H9 (cell line): ENCODE measurements at regions not wholly inside any gene's neighbourhood (a gene's known extent, or its start where the extent isn't known, plus 50 kb on each side); places are given as distances from the start of the nearest gene placed in this dataset.

Source experiments
- DNase-seq: peaks from one replicate; pipeline ENCODE4 v3.0.0-alpha.2; 2017
- H2AFZ ChIP-seq: one replicate; pipeline ENCODE4 v1.6.1; 2013; ENCODE audit warnings: mild to moderate bottlenecking, low read length, control low read depth, moderate library complexity
- H2AK5ac ChIP-seq: 2 replicates; pipeline ENCODE4 v1.6.1; 2013; ENCODE audit warnings: low read length, control low read depth, mixed read lengths; ENCODE audit not compliant: insufficient read length
- H2BK120ac ChIP-seq: one replicate; pipeline ENCODE4 v1.6.1; 2013; ENCODE audit warnings: low read depth, mild to moderate bottlenecking, low read length, control low read depth, inconsistent platforms; ENCODE audit not compliant: poor library complexity, severe bottlenecking
- H2BK12ac ChIP-seq: 2 replicates; pipeline ENCODE4 v1.6.1; 2013; ENCODE audit warnings: low read length, control low read depth, mixed read lengths, low read depth; ENCODE audit not compliant: insufficient read length
- H2BK15ac ChIP-seq: 2 replicates; pipeline ENCODE4 v1.6.1; 2013; ENCODE audit warnings: low read depth, low read length, control low read depth
- H2BK20ac ChIP-seq: one replicate; pipeline ENCODE4 v1.6.1; 2013; ENCODE audit warnings: low read depth, mild to moderate bottlenecking, low read length, control low read depth, inconsistent platforms; ENCODE audit not compliant: poor library complexity, severe bottlenecking
- H2BK5ac ChIP-seq: 2 replicates; pipeline ENCODE4 v1.6.1; 2013; ENCODE audit warnings: low read length, control low read depth, mixed read lengths; ENCODE audit not compliant: insufficient read length
- H3K14ac ChIP-seq: 2 replicates; pipeline ENCODE4 v1.6.1; 2013; ENCODE audit warnings: low read length, control low read depth; ENCODE audit not compliant: insufficient read depth
- H3K18ac ChIP-seq: 2 replicates; pipeline ENCODE4 v1.6.1; 2013; ENCODE audit warnings: low read depth, mild to moderate bottlenecking, mixed read lengths, low read length, control low read depth; ENCODE audit not compliant: insufficient read length
- H3K23ac ChIP-seq: 2 replicates; pipeline ENCODE4 v1.6.1; 2013; ENCODE audit warnings: low read length, control low read depth, mixed read lengths, low read depth; ENCODE audit not compliant: insufficient read length
- H3K23me2 ChIP-seq: 2 replicates; pipeline ENCODE4 v1.6.1; 2013; ENCODE audit warnings: low read depth, mild to moderate bottlenecking, mixed read lengths, low read length, control low read depth; ENCODE audit not compliant: insufficient read length, poor library complexity, severe bottlenecking
- H3K27ac ChIP-seq: 2 replicates; pipeline ENCODE4 v1.5.1; 2013; ENCODE audit warnings: low read length, control low read depth, mixed read lengths, low read depth; ENCODE audit not compliant: insufficient read length
- H3K27me3 ChIP-seq: 2 replicates; pipeline ENCODE4 v1.6.1; 2013; ENCODE audit warnings: low read length, control low read depth, inconsistent platforms; ENCODE audit not compliant: insufficient read depth
- H3K4ac ChIP-seq: 2 replicates; pipeline ENCODE4 v1.6.1; 2013; ENCODE audit warnings: low read depth, mild to moderate bottlenecking, control low read depth, inconsistent platforms, low read length, moderate library complexity
- H3K4me1 ChIP-seq: 2 replicates; pipeline ENCODE4 v1.6.1; 2013; ENCODE audit warnings: low read length, control low read depth, inconsistent platforms; ENCODE audit not compliant: insufficient read depth
- H3K4me2 ChIP-seq: 2 replicates; pipeline ENCODE4 v1.6.1; 2013; ENCODE audit warnings: low read length, control low read depth, mixed read lengths; ENCODE audit not compliant: insufficient read length, insufficient read depth
- H3K56ac ChIP-seq: 2 replicates; pipeline ENCODE4 v1.6.1; 2013; ENCODE audit warnings: low read depth, mild to moderate bottlenecking, mixed read lengths, low read length, control low read depth; ENCODE audit not compliant: insufficient read length
- H3K79me1 ChIP-seq: 2 replicates; pipeline ENCODE4 v1.6.1; 2013; ENCODE audit warnings: low read depth, mild to moderate bottlenecking, moderate library complexity, low read length, control low read depth, inconsistent platforms; ENCODE audit not compliant: insufficient read depth, poor library complexity, severe bottlenecking
- H3K79me2 ChIP-seq: 2 replicates; pipeline ENCODE4 v1.6.1; 2013; ENCODE audit warnings: low read length, control low read depth, inconsistent platforms; ENCODE audit not compliant: insufficient read depth
- H3K9ac ChIP-seq: 2 replicates; pipeline ENCODE4 v1.6.1; 2013; ENCODE audit warnings: low read length, control low read depth, mixed read lengths; ENCODE audit not compliant: insufficient read length; ENCODE audit errors: extremely low read depth
- H3K9me3 ChIP-seq: one replicate; pipeline ENCODE4 v1.6.1; 2013; ENCODE audit warnings: low read depth, low read length, inconsistent platforms; ENCODE audit not compliant: control insufficient read depth
- H3T11ph ChIP-seq: one replicate; pipeline ENCODE4 v1.6.1; 2013; ENCODE audit warnings: mild to moderate bottlenecking, low read length, control low read depth, inconsistent platforms
- H4K20me1 ChIP-seq: one replicate; pipeline ENCODE4 v1.6.1; 2013; ENCODE audit not compliant: control insufficient read depth, insufficient read length, insufficient read depth
- H4K5ac ChIP-seq: 2 replicates; pipeline ENCODE4 v1.6.1; 2013; ENCODE audit warnings: low read depth, mild to moderate bottlenecking, mixed read lengths, low read length, control low read depth; ENCODE audit not compliant: insufficient read length
- H4K8ac ChIP-seq: replicated peaks from 2 replicates; pipeline ENCODE4 v1.6.1; 2013; ENCODE audit warnings: low read length, control low read depth, mixed read lengths, low read depth; ENCODE audit not compliant: insufficient read length
- H4K91ac ChIP-seq: 2 replicates; pipeline ENCODE4 v1.6.1; 2013; ENCODE audit warnings: low read depth, mild to moderate bottlenecking, moderate library complexity, mixed read lengths, low read length, control low read depth; ENCODE audit not compliant: insufficient read length
- H3K27ac Mint-ChIP-seq, 3 experiments: 2 replicates in 2 of 3; 3 replicates in 1 of 3; pipeline ENCODE4 v1.8.0; 2020 to 2021; ENCODE audit warnings: mixed read lengths in 3 of 3, mild to moderate bottlenecking in 1 of 3, moderate library complexity in 1 of 3
- H3K27me3 Mint-ChIP-seq: 2 replicates; pipeline ENCODE4 v1.8.0; 2021; ENCODE audit warnings: low read depth, mild to moderate bottlenecking, moderate library complexity, mixed read lengths
- H3K36me3 Mint-ChIP-seq, 3 experiments: 2 replicates in 2 of 3; 3 replicates in 1 of 3; pipeline ENCODE4 v1.8.0; 2020 to 2021; ENCODE audit warnings: low read depth in 3 of 3, mixed read lengths in 3 of 3; ENCODE audit not compliant: insufficient read depth in 1 of 3
- H3K4me1 Mint-ChIP-seq, 2 experiments: 2 replicates each; pipeline ENCODE4 v1.8.0; 2020; ENCODE audit warnings: mixed read lengths in 2 of 2
- H3K4me3 Mint-ChIP-seq, 2 experiments: 2 replicates in 1 of 2; 3 replicates in 1 of 2; pipeline ENCODE4 v1.8.0; 2020 to 2021; ENCODE audit warnings: mild to moderate bottlenecking in 2 of 2, mixed read lengths in 2 of 2, moderate library complexity in 1 of 2
- H3K9me3 Mint-ChIP-seq, 2 experiments: 2 replicates in 1 of 2; 3 replicates in 1 of 2; pipeline ENCODE4 v1.8.0; 2020; ENCODE audit warnings: mild to moderate bottlenecking in 2 of 2, mixed read lengths in 2 of 2, moderate library complexity in 1 of 2
- CTCF ChIP-seq: fragments of 200-600 bp; sonication (generic); conservative IDR thresholded peaks from 3 replicates; pipeline ENCODE4 v1.8.0; 2021; ENCODE audit warnings: antibody characterized with exemption, mild to moderate bottlenecking
- WGBS: extraction: QIAGEN DNeasy Blood & Tissue Kit; methylation state at CpG from one replicate; pipeline ENCODE4 v1.1.7; 2013; ENCODE audit warnings: missing lambda C conversion rate, low lambda C conversion rate, mixed read lengths; ENCODE audit not compliant: insufficient read length; ENCODE audit errors: extremely low coverage; 5-methylcytosine and 5-hydroxymethylcytosine counted together

- Histone ChIP-seq H2BK120ac (no peak overlapping the region), H2BK12ac (no peak overlapping the region), H4K20me1 (no peaks in the 10 kb centered on the region), H4K8ac (no peak overlapping the region), H2AFZ (no peak overlapping the region), H3K4me2 (no peak overlapping the region), H3K56ac (no peak overlapping the region), H2BK5ac (no peak overlapping the region), H3K4me1 (no peaks in the 10 kb centered on the region), H4K5ac (no peak overlapping the region), H3K18ac (no peak overlapping the region), H3K4ac (no peak overlapping the region), H3K14ac (no peak overlapping the region), H3K27ac (no peak overlapping the region), H3K23me2 (no peaks in the 10 kb centered on the region), H3K23ac (no peak overlapping the region), H4K91ac (no peak overlapping the region), H3K9ac (no peak overlapping the region), H2AK5ac (no peak overlapping the region), H3K27me3 (no peaks in the 10 kb centered on the region), H2BK15ac (no peak overlapping the region), H3K79me1 (no peaks in the 10 kb centered on the region), H2BK20ac (no peak overlapping the region), H3K79me2 (no peaks in the 10 kb centered on the region), H3T11ph (no peak overlapping the region), H3K9me3 (no peaks in the 10 kb centered on the region)
- WGBS: no CpG with 5 or more reads among the region's 1 CpG
- no peaks in the 10 kb centered on the region; a peak in 1 of 7 replicates for H3K36me3 Mint-ChIP-seq
- DNase-seq: no peak
- no peak overlapping the region for H3K4me3 Mint-ChIP-seq
- H3K9me3 Mint-ChIP-seq: no peaks in the 10 kb centered on the region
- peaks cover 19% of the 10 kb centered on the region for H3K27me3 Mint-ChIP-seq
- no peaks in the 10 kb centered on the region for H3K4me1 Mint-ChIP-seq
- no peak overlapping the region for H3K27ac Mint-ChIP-seq
- no peak for TF ChIP-seq CTCF
Measured at GRCh38 chr10:64079341-64079740, 558.1 kb downstream of the REEP3 start.
